Renal cortex interstitium (tissue), 11 donors: ENCODE measurements at regions not wholly inside any gene's neighbourhood (a gene's known extent, or its start where the extent isn't known, plus 50 kb on each side); places are given as distances from the start of the nearest gene placed in this dataset.

Experiments used
- DNase-seq, 11 donors: peaks; one replicate each; pipeline ENCODE4 v3.0.0-alpha.2; 2013; ENCODE audit warnings: low read depth in 9 of 11, low spot score in 4 of 11; ENCODE audit errors: extremely low read depth in 1 of 11

DNA sequence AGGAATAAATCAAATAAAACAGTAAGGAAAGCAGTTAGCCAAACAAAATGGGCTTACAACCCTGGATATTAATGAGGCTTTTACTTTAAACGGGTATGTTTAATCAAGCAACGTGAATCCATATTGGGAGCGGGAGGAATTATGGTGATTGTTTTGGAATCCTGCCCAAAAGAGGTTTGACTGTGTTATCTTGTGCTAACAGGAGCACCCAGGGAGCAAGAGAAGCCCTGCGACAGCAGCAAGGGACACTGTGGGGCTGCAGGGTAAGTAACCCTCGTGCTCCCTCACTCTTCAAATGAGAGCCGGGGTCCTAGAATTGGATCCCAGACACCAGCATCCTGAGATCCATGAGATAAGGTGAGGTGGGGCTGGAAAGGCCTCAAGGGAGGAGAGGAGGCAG is 72.6 kb upstream of the PGBD5 start:
- DNase-seq: no peak

DNA sequence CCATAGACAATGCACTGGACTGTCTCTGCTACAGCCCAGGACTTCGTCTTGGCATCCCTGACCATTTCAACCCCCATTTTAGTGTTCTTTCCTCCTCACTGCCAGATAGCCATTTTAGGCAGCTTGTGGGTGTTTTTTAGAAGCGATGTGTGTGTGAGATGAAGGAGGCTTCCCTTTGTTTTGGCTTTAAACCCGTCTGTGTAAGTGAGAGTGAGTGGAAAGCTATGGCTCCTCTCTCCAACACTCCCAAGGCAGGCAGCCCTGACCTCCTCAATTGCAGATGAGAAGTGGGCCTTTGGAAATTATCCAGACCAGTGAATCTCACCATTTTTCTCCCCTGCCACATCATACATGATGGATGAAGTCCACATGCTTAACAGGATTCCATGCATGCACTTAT is 70.3 kb upstream of the PGBD5 start:
- no peak for DNase-seq

- DNase-seq: no peak
Observed at GRCh38 chr1:230495891-230496385, 69.8 kb upstream of the PGBD5 start.

DNA sequence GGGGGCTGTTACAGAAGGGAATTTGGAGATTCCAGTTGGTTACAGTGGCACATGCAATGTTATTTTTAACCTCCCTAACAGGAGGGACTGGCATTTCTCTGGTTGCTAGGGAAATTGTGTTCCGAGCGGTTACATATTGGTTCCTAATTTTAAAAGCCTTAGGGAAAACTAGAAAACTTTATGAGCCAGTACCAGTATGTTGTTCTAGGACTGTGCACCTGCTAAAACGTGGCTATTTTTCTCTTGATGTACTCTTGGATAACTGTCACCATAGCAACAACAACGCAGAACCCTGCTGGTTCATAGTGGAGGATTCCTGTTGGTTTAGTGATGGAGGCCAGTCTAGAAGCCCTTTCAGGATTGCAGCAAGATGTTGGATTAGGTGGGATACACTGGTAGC is 68.9 kb upstream of the PGBD5 start:
- DNase-seq: peak in 3 of 11 donors; percentile 45 to 67 (median 59)

- DNase-seq: no peak
Observed at GRCh38 chr1:230494514-230494913, 68.4 kb upstream of the PGBD5 start.

DNA sequence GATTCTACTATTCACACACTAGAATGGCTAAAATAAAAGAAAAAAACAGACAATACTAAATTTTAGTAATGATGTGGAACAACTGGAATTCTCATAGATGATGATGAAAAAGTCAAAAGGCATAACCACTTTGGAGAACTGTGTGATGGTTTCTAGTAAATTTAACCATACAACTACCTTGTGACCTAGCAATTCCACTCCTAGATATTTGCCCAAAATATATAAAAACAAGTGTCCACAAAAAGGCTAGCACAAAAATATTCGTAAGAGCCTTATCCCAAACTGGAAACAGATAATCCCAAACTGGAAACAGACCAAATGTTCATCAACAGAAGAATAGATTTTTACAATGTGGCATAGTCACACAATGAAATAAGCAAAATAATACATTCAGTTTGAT is 67.9 kb upstream of the PGBD5 start:
- no peak for DNase-seq

- DNase-seq: no peak
Observed at GRCh38 chr1:230493264-230493663, 67.1 kb upstream of the PGBD5 start.

DNA sequence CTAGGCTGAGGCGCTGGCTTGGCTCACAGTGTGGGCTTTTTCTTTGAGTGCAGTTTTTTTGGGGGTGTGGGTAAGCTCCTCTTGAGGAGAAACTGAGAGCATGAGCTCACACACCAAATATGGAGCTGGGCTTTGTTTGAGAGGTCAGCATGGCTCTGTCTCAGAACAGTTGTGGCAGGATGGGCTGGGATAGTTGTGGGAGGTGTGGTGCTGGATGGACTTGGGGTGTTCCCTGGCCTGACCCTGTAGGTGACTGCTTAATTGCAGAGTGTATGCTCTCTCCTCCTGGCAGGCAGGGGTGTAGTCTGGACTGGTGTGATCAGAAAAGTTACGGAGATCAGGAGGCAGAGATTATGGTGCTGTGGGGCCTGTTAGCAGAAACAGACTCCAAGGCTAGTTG is 64.3 kb upstream of the PGBD5 start:
- DNase-seq: no peak

DNA sequence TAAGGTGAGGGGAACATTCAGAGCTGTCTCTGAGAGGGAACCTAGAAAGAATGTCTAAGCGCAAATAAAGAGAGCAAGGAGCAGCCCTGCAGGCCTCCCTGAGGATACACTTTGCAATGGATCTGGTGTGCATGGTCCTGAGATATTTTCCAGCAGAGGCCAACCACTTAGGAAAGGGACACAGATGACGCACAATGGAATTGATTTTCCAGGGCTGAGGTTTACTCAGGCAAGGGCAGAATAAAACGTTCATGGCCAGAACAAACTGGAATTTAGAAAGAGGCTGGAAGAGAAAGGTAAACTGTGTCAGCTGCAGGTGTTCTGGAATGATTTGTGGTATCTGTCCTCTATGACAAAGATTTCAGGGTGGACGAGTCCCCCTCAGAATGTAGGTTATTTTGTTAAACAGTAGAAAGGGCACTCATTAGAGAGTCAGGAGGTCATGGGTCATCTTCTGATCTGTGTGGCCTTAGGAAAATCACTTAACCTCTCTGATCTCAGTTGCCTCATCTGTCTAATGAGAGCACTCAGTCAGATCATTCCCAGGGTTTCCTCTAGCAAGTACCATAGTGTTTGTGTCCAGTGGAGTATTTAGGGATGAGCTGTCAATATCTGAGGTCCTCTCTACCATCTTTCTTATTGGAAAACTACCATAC is 61.8 kb upstream of the PGBD5 start:
- DNase-seq: no peak

DNA sequence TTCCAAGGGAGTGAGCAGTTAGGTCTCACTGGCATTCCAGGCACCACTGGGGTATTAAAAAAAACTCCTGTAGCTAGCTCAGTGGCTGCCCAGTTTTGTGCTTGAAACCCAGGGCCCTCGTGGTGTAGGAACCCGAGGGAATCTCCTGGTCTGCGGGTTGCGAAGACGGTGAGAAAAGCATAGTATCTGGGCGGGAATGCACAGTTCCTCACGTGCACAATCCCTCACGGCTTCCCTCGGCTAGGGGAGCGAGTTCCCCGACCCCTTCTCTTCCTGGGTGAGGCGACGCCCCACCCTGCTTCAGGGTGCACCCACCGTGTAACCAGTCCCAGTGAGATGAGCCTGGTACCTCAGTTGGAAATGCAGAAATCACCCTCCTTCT is 50.5 kb upstream of the PGBD5 start:
- no peak for DNase-seq

DNA sequence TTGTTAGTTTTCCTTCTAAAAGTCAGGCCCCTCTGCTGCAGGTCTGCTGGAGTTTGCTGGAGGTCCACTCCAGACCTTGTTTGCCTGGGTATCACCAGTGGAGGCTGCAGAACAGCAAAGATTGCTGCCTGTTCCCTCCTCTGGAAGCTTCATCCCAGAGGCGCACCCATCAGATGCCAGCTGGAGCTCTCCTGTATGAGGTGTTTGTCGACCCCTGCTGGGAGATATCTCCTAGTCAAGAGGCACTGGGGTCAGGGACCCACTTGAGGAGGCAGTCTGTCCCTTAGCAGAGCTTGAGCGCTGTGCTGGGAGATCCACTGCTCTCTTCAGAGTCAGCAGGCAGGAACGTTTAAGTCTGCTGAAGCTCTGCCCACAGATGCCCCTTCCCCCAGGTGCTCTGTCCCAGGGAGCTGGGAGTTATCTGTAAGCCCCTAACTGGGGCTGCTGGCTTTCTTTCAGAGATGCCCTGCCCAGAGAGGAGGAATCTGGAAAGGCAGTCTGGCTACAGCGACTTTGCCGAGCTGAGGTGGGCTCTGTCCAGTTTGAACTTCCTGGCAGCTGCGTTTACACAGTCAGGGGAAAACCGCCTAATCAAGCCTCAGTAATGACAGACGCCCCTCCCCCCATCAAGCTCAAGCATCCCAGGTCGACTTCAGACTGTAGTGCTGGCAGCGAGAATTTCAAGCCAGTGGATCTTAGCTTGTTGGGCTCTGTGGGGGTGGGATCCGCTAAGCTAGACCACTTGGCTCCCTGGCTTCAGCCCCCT is 49.9 kb upstream of the PGBD5 start:
- DNase-seq: peak in 2 of 11 donors; percentile 3 to 4
